ENCODE measurements at regions not wholly inside any gene's neighbourhood (a gene's known extent, or its start where the extent isn't known, plus 50 kb on each side); places are given as distances from the start of the nearest gene placed in this dataset.
"Not testable (repeated sequence)": the region's sequence is repeated elsewhere in the genome, so short reads cannot be mapped to it uniquely, and the experiment has no call there.

GRCh38 chr1:46878173-46878782, 63.0 kb downstream of the CYP4A11 start:
- DNase-seq (ENCODE audit: low spot score): peak; percentile 47

GRCh38 chr1:46876093-46876492, 65.2 kb downstream of the CYP4A11 start:
- not testable (repeated sequence) for DNase-seq (ENCODE audit: low spot score)

All from activated CD4-positive, alpha-beta T cell treated with anti-CD3 and anti-CD28 coated beads, Interleukin-2, Interleukin-4, amounts not matched to agents 100 ng/mL and 50 ng/mL, durations not matched to agents 16 hours and 8 hours (primary cell).